ENCODE measurements at regions not wholly inside any gene's neighbourhood (a gene's known extent, or its start where the extent isn't known, plus 50 kb on each side); places are given as distances from the start of the nearest gene placed in this dataset.

DNA sequence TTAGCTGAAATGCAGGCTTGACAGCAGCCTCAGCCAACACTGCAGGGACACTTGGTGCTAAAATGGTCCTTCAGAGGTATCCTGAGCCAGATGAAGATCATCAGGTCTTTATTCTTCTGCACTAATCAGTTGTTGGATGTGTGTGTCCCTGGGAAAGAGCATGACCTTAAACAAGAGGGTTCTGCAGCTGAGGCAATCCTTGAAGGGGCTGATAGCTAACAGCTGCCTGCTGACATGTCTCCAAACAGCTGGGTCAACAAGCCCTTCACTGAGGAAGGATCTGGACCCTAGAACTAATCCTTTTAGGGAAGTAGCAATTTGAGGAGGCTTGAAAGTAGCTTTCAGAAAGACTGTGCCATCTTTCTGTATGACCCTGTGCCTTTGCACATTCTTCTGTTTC is 376.3 kb upstream of the ACTBL2 start:
- no peaks in the 10 kb centered on the region for H3K36me3 ChIP-seq (ENCODE audit: insufficient read depth, low read length)
- no peaks in the 10 kb centered on the region for H4K20me1 ChIP-seq (ENCODE audit: insufficient read depth, low read length)
- H3K4me1 ChIP-seq (ENCODE audit: insufficient read depth, low read length, severe bottlenecking): no peaks in the 10 kb centered on the region
- H3K9ac ChIP-seq (ENCODE audit: low read length): no peak overlapping the region
- no peaks in the 10 kb centered on the region for H3K9me3 ChIP-seq (ENCODE audit: low read length)
- no peaks in the 10 kb centered on the region for H3K79me2 ChIP-seq (ENCODE audit: insufficient read depth, low read length)
- H3K27me3 ChIP-seq (ENCODE audit: insufficient read depth, low read length): no peaks in the 10 kb centered on the region
- no peak overlapping the region for H2AFZ ChIP-seq (ENCODE audit: low read length)
- no peaks in the 10 kb centered on the region for H3F3A ChIP-seq (ENCODE audit: insufficient read depth, low read length)
- TF ChIP-seq, protein P1, sequence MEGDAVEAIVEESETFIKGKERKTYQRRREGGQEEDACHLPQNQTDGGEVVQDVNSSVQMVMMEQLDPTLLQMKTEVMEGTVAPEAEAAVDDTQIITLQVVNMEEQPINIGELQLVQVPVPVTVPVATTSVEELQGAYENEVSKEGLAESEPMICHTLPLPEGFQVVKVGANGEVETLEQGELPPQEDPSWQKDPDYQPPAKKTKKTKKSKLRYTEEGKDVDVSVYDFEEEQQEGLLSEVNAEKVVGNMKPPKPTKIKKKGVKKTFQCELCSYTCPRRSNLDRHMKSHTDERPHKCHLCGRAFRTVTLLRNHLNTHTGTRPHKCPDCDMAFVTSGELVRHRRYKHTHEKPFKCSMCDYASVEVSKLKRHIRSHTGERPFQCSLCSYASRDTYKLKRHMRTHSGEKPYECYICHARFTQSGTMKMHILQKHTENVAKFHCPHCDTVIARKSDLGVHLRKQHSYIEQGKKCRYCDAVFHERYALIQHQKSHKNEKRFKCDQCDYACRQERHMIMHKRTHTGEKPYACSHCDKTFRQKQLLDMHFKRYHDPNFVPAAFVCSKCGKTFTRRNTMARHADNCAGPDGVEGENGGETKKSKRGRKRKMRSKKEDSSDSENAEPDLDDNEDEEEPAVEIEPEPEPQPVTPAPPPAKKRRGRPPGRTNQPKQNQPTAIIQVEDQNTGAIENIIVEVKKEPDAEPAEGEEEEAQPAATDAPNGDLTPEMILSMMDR (IDR thresholded peaks at IDR 0.05; ENCODE audit: low read length): no peak
- no peak for TF ChIP-seq EZH2 (IDR thresholded peaks at IDR 0.05; ENCODE audit: borderline replicate concordance, low read length)
- H3K4me2 ChIP-seq (ENCODE audit: low read length): no peak overlapping the region
- no peaks in the 10 kb centered on the region for H3K9me2 ChIP-seq (ENCODE audit: low read depth, low read length)
- no peak overlapping the region for H3K27ac ChIP-seq (ENCODE audit: low read depth, low read length, poor library complexity, severe bottlenecking)
- H3K4me3 ChIP-seq (ENCODE audit: low read depth, low read length, poor library complexity, severe bottlenecking): no peak overlapping the region

DNA sequence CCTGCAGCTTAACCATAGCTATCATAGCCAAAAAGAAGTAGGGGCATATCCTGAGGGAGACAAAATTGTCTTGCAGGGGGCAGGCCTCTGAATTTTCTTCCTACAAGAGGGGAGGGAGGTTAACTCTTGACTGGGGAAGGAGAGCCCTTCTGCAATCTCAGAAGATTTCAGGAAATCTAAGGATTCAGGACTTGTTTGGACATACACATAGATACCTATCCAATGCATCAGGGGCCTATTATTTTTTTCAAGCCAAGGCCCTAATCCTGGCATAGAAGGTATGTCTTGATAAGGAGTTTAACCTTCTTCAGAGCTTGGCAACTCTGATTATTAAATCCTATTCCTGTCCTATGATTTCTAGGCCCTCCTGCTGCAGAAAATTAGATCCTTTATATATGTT is 375.1 kb upstream of the ACTBL2 start:
- Histone ChIP-seq H3K36me3 (ENCODE audit: insufficient read depth, low read length) (no peaks in the 10 kb centered on the region), H3K79me2 (ENCODE audit: insufficient read depth, low read length) (no peaks in the 10 kb centered on the region), H3K9me2 (ENCODE audit: low read depth, low read length) (no peaks in the 10 kb centered on the region), H3K4me3 (ENCODE audit: low read depth, low read length, poor library complexity, severe bottlenecking) (no peak overlapping the region), H4K20me1 (ENCODE audit: insufficient read depth, low read length) (no peaks in the 10 kb centered on the region), H3K4me2 (ENCODE audit: low read length) (no peak overlapping the region), H3K27ac (ENCODE audit: low read depth, low read length, poor library complexity, severe bottlenecking) (no peak overlapping the region), H3K4me1 (ENCODE audit: insufficient read depth, low read length, severe bottlenecking) (no peaks in the 10 kb centered on the region), H3K27me3 (ENCODE audit: insufficient read depth, low read length) (no peaks in the 10 kb centered on the region), H3K9ac (ENCODE audit: low read length) (no peak overlapping the region), H3K9me3 (ENCODE audit: low read length) (no peaks in the 10 kb centered on the region), H2AFZ (ENCODE audit: low read length) (no peak overlapping the region), H3F3A (ENCODE audit: insufficient read depth, low read length) (no peaks in the 10 kb centered on the region)
- no peak for TF ChIP-seq EZH2 (IDR thresholded peaks at IDR 0.05; ENCODE audit: borderline replicate concordance, low read length)
- TF ChIP-seq, protein P1 (IDR thresholded peaks at IDR 0.05; ENCODE audit: low read length): no peak

DNA sequence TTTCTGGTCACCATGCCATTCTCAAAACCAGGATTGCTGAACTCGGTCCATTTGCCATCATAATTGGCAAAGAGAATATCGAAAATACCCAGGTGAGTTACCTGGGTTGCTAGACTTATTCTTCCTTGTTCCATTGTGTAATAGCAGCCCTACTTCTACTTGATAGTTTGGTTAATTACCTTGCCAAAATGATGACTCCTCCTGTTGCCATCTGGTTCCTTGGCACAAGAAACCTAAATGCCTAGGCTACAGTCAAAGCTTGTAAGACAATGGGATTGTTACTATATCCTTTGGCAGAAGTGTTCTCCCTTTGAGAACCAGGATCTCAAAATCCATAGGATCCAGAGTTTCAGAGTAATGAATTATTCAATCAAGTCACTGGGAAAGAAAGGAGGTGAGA is 373.2 kb upstream of the ACTBL2 start:
- Histone ChIP-seq H3K27ac (ENCODE audit: low read depth, low read length, poor library complexity, severe bottlenecking) (no peak overlapping the region), H3K9ac (ENCODE audit: low read length) (no peak overlapping the region), H3K27me3 (ENCODE audit: insufficient read depth, low read length) (no peaks in the 10 kb centered on the region), H3F3A (ENCODE audit: insufficient read depth, low read length) (no peaks in the 10 kb centered on the region), H2AFZ (ENCODE audit: low read length) (no peak overlapping the region), H3K36me3 (ENCODE audit: insufficient read depth, low read length) (no peaks in the 10 kb centered on the region), H4K20me1 (ENCODE audit: insufficient read depth, low read length) (no peaks in the 10 kb centered on the region), H3K9me3 (ENCODE audit: low read length) (no peaks in the 10 kb centered on the region), H3K9me2 (ENCODE audit: low read depth, low read length) (no peaks in the 10 kb centered on the region), H3K4me2 (ENCODE audit: low read length) (no peak overlapping the region), H3K79me2 (ENCODE audit: insufficient read depth, low read length) (no peaks in the 10 kb centered on the region), H3K4me3 (ENCODE audit: low read depth, low read length, poor library complexity, severe bottlenecking) (no peak overlapping the region), H3K4me1 (ENCODE audit: insufficient read depth, low read length, severe bottlenecking) (no peaks in the 10 kb centered on the region)
- TF ChIP-seq, protein P1 (IDR thresholded peaks at IDR 0.05; ENCODE audit: low read length): no peak
- no peak for TF ChIP-seq EZH2 (IDR thresholded peaks at IDR 0.05; ENCODE audit: borderline replicate concordance, low read length)
